C4-2B (cell line): ENCODE measurements at regions not wholly inside any gene's neighbourhood (a gene's known extent, or its start where the extent isn't known, plus 50 kb on each side); places are given as distances from the start of the nearest gene placed in this dataset.

ENCODE experiments used
- CTCF ChIP-seq: fragments of 450-650 bp; conservative IDR thresholded peaks from 2 replicates; pipeline ENCODE4 v1.5.1; 2017; ENCODE audit warnings: mild to moderate bottlenecking
- ZFX ChIP-seq: fragments of 450-650 bp; IDR thresholded peaks from 2 replicates; pipeline ENCODE4 v1.6.1; 2017

- TF ChIP-seq CTCF (no peak), ZFX (no peak)
Observed at GRCh38 chr11:116643521-116643920, 129.3 kb downstream of the BUD13 start.
